ENCODE measurements at regions not wholly inside any gene's neighbourhood (a gene's known extent, or its start where the extent isn't known, plus 50 kb on each side); places are given as distances from the start of the nearest gene placed in this dataset.
A peak's percentile ranks its signal among the peaks of the same experiment; 100 is the strongest.
"Not testable (repeated sequence)": the region's sequence is repeated elsewhere in the genome, so short reads cannot be mapped to it uniquely, and the experiment has no call there.

- not testable (repeated sequence) for DNase-seq
These were observed 244.7 kb downstream of the NEBL start for GRCh38 chr10:20652424-20652823.

- peak; percentile 34 for DNase-seq
These were observed 248.7 kb downstream of the NEBL start for GRCh38 chr10:20648263-20648874.

GRCh38 chr10:20647756-20648155 is 249.4 kb downstream of the NEBL start:
- no peak for DNase-seq

- DNase-seq = no peak
These were observed 252.7 kb downstream of the NEBL start for GRCh38 chr10:20644421-20644820.

GRCh38 chr10:20641605-20642004 is 255.5 kb downstream of the NEBL start:
- DNase-seq = no peak

GRCh38 chr10:20635570-20635969 is 261.5 kb downstream of the NEBL start:
- no peak for DNase-seq

GRCh38 chr10:20634839-20635238 is 262.3 kb downstream of the NEBL start:
- DNase-seq = no peak

- DNase-seq = no peak
These were observed 263.4 kb downstream of the NEBL start for GRCh38 chr10:20633714-20634113.

- DNase-seq = no peak
These were observed 264.4 kb downstream of the NEBL start for GRCh38 chr10:20632696-20633095.

- DNase-seq = no peak
These were observed 265.9 kb downstream of the NEBL start for GRCh38 chr10:20631229-20631628.

- DNase-seq = no peak
These were observed 266.9 kb downstream of the NEBL start for GRCh38 chr10:20630092-20630643.

GRCh38 chr10:20627946-20628507 is 269.1 kb downstream of the NEBL start:
- no peak for DNase-seq

GRCh38 chr10:20627087-20627486 is 270.0 kb downstream of the NEBL start:
- no peak for DNase-seq

GRCh38 chr10:20625868-20626267 is 271.2 kb downstream of the NEBL start:
- DNase-seq = no peak

- DNase-seq = no peak
These were observed 272.5 kb downstream of the NEBL start for GRCh38 chr10:20624642-20625041.

- no peak for DNase-seq
These were observed 273.6 kb downstream of the NEBL start for GRCh38 chr10:20623546-20623945.

GRCh38 chr10:20622531-20623211 is 274.4 kb downstream of the NEBL start:
- DNase-seq = no peak

GRCh38 chr10:20620981-20621380 is 276.1 kb downstream of the NEBL start:
- no peak for DNase-seq

- no peak for DNase-seq
These were observed 279.0 kb downstream of the NEBL start for GRCh38 chr10:20618011-20618547.

- no peak for DNase-seq
These were observed 279.9 kb downstream of the NEBL start for GRCh38 chr10:20616918-20617810.

- no peak for DNase-seq
These were observed 280.9 kb downstream of the NEBL start for GRCh38 chr10:20616056-20616671.

GRCh38 chr10:20615395-20615794 is 281.7 kb downstream of the NEBL start:
- no peak for DNase-seq

All from retina (tissue), 1 donor.